Lower leg skin (tissue), 3 donors: ENCODE measurements at regions not wholly inside any gene's neighbourhood (a gene's known extent, or its start where the extent isn't known, plus 50 kb on each side); places are given as distances from the start of the nearest gene placed in this dataset.

Experiments used
- POLR2A ChIP-seq, 2 donors: fragments of 450-650 bp; IDR thresholded peaks; one replicate each; pipeline ENCODE4 v1.6.1; 2016 to 2017; ENCODE audit warnings: antibody characterized with exemption in 2 of 2, mild to moderate bottlenecking in 1 of 2, moderate library complexity in 1 of 2
- TF ChIP-seq, protein P1 (sequence below), 3 donors: fragments of 450-650 bp; IDR thresholded peaks; one replicate each; pipeline ENCODE4 v1.5.1; 2016; ENCODE audit warnings: antibody characterized with exemption in 3 of 3, mild to moderate bottlenecking in 3 of 3, moderate library complexity in 2 of 3

DNA sequence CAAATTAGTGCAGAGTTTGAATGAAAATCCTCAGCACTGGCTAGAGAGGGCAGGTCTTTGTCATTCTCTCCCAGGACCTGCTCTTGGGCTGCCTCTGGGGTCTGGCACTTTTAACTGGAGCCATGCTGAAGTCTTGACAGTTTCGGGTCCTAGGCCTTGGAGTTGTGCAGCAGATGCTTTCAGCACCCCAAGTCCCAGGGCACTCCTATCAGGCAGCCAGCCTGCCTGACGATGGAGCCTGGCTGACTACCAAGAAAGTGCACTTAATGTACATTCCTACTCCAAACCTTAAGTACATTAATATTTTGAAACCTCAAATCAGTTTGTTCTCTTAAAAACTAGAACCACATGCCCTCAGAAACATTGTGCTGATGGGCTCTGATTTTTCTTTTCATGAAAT, 69.3 kb upstream of the CXCL14 start:
- TF ChIP-seq, protein P1, sequence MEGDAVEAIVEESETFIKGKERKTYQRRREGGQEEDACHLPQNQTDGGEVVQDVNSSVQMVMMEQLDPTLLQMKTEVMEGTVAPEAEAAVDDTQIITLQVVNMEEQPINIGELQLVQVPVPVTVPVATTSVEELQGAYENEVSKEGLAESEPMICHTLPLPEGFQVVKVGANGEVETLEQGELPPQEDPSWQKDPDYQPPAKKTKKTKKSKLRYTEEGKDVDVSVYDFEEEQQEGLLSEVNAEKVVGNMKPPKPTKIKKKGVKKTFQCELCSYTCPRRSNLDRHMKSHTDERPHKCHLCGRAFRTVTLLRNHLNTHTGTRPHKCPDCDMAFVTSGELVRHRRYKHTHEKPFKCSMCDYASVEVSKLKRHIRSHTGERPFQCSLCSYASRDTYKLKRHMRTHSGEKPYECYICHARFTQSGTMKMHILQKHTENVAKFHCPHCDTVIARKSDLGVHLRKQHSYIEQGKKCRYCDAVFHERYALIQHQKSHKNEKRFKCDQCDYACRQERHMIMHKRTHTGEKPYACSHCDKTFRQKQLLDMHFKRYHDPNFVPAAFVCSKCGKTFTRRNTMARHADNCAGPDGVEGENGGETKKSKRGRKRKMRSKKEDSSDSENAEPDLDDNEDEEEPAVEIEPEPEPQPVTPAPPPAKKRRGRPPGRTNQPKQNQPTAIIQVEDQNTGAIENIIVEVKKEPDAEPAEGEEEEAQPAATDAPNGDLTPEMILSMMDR (IDR thresholded peaks at IDR 0.05), result no peak
- no peak for TF ChIP-seq POLR2A (IDR thresholded peaks at IDR 0.05)
